ENCODE measurements at regions not wholly inside any gene's neighbourhood (a gene's known extent, or its start where the extent isn't known, plus 50 kb on each side); places are given as distances from the start of the nearest gene placed in this dataset.

DNA sequence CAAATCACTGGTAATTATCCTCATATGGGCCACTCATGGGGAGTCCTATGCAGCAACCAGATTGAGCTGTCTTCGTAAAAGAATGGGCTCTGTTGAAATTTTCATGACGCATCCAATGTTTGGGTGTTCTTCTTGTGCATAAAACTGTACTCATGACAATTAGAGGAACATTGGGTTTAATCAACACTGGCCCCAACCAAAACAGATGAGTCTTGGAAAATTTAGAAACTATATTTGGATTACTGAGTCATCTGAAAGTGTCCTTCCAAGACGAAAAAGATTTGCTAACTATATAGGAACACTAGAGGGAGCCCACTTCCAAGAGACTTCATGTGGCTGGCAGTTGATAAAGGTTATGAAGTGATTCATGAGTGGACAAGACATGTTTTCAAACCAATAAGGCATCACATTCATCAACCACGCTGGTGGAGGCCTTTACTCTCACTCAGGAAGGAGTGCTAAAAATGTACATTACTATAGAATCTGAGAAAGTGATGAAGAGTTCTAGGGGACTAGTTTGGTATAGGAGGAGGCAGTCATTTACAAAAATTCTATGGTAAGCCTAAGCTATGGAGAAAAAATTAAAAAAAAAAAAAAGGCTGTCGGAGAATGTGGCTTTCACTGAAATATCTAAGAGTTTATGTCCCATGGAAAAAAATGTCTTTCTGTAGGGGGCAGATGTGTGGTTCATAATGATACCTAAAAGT, 313.5 kb downstream of the PRDM9 start:
- TF ChIP-seq, protein P1, sequence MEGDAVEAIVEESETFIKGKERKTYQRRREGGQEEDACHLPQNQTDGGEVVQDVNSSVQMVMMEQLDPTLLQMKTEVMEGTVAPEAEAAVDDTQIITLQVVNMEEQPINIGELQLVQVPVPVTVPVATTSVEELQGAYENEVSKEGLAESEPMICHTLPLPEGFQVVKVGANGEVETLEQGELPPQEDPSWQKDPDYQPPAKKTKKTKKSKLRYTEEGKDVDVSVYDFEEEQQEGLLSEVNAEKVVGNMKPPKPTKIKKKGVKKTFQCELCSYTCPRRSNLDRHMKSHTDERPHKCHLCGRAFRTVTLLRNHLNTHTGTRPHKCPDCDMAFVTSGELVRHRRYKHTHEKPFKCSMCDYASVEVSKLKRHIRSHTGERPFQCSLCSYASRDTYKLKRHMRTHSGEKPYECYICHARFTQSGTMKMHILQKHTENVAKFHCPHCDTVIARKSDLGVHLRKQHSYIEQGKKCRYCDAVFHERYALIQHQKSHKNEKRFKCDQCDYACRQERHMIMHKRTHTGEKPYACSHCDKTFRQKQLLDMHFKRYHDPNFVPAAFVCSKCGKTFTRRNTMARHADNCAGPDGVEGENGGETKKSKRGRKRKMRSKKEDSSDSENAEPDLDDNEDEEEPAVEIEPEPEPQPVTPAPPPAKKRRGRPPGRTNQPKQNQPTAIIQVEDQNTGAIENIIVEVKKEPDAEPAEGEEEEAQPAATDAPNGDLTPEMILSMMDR (IDR thresholded peaks at IDR 0.05; ENCODE audit: low read length) = peak; percentile 58
- TF ChIP-seq EZH2 (optimal IDR thresholded peaks at IDR 0.05; ENCODE audit: low read depth, low read length) = no peak
- no peak for TF ChIP-seq EZH2phosphoT487 (IDR thresholded peaks at IDR 0.05; ENCODE audit: low read length)

Measured in MM.1S (cell line).